ENCODE measurements at regions not wholly inside any gene's neighbourhood (a gene's known extent, or its start where the extent isn't known, plus 50 kb on each side); places are given as distances from the start of the nearest gene placed in this dataset.

- no peak for DNase-seq (ENCODE audit: low read depth, low spot score)
Measured at GRCh38 chr2:2849464-2850217, 518.6 kb upstream of the MYT1L start.

GRCh38 chr2:2848621-2849333, 517.7 kb upstream of the MYT1L start:
- no peak for DNase-seq (ENCODE audit: low read depth, low spot score)

- no peak for DNase-seq (ENCODE audit: low read depth, low spot score)
Measured at GRCh38 chr2:2848198-2848597, 517.1 kb upstream of the MYT1L start.

GRCh38 chr2:2847209-2847676, 516.2 kb upstream of the MYT1L start:
- DNase-seq (ENCODE audit: low read depth, low spot score): no peak

GRCh38 chr2:2846332-2847208, 515.5 kb upstream of the MYT1L start:
- no peak for DNase-seq (ENCODE audit: low read depth, low spot score)

GRCh38 chr2:2845806-2846315, 514.8 kb upstream of the MYT1L start:
- no peak for DNase-seq (ENCODE audit: low read depth, low spot score)

- no peak for DNase-seq (ENCODE audit: low read depth, low spot score)
Measured at GRCh38 chr2:2845267-2845666, 514.2 kb upstream of the MYT1L start.

- DNase-seq (ENCODE audit: low read depth, low spot score): peak; percentile 28
Measured at GRCh38 chr2:2843969-2844548, 513.0 kb upstream of the MYT1L start.

GRCh38 chr2:2842466-2842865, 511.4 kb upstream of the MYT1L start:
- DNase-seq (ENCODE audit: low read depth, low spot score): no peak

GRCh38 chr2:2840681-2841300, 509.7 kb upstream of the MYT1L start:
- DNase-seq (ENCODE audit: low read depth, low spot score): no peak

- DNase-seq (ENCODE audit: low read depth, low spot score): no peak
Measured at GRCh38 chr2:2839782-2840531, 508.9 kb upstream of the MYT1L start.

- DNase-seq (ENCODE audit: low read depth, low spot score): no peak
Measured at GRCh38 chr2:2839393-2839781, 508.3 kb upstream of the MYT1L start.

- no peak for DNase-seq (ENCODE audit: low read depth, low spot score)
Measured at GRCh38 chr2:2838548-2838845, 507.4 kb upstream of the MYT1L start.

- DNase-seq (ENCODE audit: low read depth, low spot score): no peak
Measured at GRCh38 chr2:2837746-2838547, 506.9 kb upstream of the MYT1L start.

- DNase-seq (ENCODE audit: low read depth, low spot score): no peak
Measured at GRCh38 chr2:2836343-2837070, 505.4 kb upstream of the MYT1L start.

GRCh38 chr2:2834516-2835254, 503.6 kb upstream of the MYT1L start:
- no peak for DNase-seq (ENCODE audit: low read depth, low spot score)

- no peak for DNase-seq (ENCODE audit: low read depth, low spot score)
Measured at GRCh38 chr2:2834105-2834504, 503.0 kb upstream of the MYT1L start.

- no peak for DNase-seq (ENCODE audit: low read depth, low spot score)
Measured at GRCh38 chr2:2832657-2833056, 501.6 kb upstream of the MYT1L start.

All from iPS DF 19.7 (cell line).